ENCODE measurements at regions not wholly inside any gene's neighbourhood (a gene's known extent, or its start where the extent isn't known, plus 50 kb on each side); places are given as distances from the start of the nearest gene placed in this dataset.
"Not testable (repeated sequence)": the region's sequence is repeated elsewhere in the genome, so short reads cannot be mapped to it uniquely, and the experiment has no call there.

DNA sequence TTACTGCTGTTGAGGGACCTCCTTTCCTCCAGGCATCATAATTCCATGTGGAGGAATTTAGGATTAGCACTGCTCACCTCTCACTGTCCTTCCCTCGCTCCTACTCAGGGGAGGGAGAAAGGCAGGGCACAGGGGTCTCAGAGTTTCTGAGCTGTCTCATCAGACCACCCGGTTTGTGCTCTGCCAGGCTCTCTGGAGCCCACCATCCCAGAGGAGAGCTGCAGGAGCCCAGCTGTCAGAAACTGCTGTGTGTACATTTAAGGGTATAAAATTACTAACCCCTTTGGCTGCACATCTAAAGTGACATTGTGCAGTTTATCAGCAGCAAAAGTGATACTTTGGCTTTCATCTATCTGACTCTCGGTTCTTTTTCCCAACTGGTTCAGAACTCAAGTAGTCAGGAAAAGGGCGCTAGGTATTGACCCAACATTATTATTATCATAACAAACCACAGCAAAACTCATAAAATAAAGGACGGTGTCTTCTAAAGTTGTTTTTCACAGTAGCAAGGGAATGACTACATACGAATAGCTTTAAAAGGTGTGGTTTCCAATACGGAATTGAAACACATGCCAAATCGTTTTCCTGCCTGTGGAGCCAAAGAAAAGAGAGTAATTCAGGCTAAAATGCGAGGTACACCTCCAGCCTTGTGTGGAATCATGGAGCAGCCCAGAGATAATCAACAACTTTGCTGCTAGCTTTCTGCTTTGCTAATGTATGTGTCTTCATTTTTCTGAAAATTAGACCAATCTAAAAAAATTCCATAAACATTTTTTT is 348.1 kb downstream of the TMEM167A start:
- Histone ChIP-seq H3K4me3 (no peak overlapping the region), H3K27ac (no peak overlapping the region)

DNA sequence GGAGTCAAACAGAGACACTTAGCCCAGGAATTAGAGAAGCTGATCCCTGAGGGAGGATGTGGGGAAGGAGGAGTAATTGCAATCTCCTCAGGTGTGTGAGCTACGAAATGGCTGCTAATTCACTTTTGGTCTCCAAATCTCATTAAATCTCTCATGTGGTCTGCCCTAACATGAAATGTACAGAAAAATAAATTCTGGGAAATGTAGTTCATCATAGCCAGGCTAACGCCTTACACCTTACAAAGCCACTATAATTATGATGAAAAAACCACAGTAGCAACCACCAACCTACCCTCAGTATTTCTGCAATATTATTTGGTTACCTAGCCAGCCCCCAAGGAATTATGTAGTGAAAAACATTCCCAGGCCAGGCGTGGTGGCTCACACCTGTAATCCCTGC is 354.0 kb downstream of the TMEM167A start:
- Histone ChIP-seq H3K4me3 (no peak overlapping the region), H3K27ac (no peak overlapping the region)

GRCh38 chr5:82721087-82721410 is 356.1 kb downstream of the TMEM167A start:
- no peak overlapping the region for H3K27ac ChIP-seq
- no peak overlapping the region for H3K4me3 ChIP-seq

GRCh38 chr5:82720213-82721086 is 356.7 kb downstream of the TMEM167A start:
- H3K4me3 ChIP-seq = no peak overlapping the region
- no peak overlapping the region for H3K27ac ChIP-seq

DNA sequence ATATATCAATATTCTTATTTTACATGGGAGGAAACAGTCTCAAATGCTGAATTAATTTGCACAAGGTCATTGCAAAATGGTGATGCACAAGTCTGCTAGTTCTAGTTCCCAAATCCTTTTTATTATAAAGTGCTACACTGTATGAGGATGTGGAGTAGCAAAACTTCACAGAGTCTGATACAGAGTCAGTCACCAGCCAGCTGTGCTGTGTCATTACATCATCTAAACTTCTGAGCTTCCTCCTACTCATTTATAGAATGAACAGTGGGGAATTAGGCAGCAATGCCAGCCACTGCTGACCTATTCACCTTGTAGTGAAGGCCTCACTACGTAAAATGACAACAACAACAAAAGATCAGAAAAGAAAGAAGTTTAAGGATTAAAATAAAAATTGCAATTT is 357.8 kb downstream of the TMEM167A start:
- H3K27ac ChIP-seq = no peak overlapping the region
- no peak overlapping the region for H3K4me3 ChIP-seq

GRCh38 chr5:82717738-82718137 is 359.5 kb downstream of the TMEM167A start:
- H3K4me3 ChIP-seq = no peak overlapping the region
- H3K27ac ChIP-seq = no peak overlapping the region

GRCh38 chr5:82714732-82715131 is 362.5 kb downstream of the TMEM167A start:
- H3K4me3 ChIP-seq, H3K27ac ChIP-seq: not testable (repeated sequence)

GRCh38 chr5:82713811-82714210 is 363.4 kb downstream of the TMEM167A start:
- H3K4me3 ChIP-seq = no peak overlapping the region
- no peak overlapping the region for H3K27ac ChIP-seq

- no peak overlapping the region for H3K27ac ChIP-seq
- H3K4me3 ChIP-seq = no peak overlapping the region
Measured at GRCh38 chr5:82707741-82708140, 369.5 kb downstream of the TMEM167A start.

- Histone ChIP-seq H3K4me3 (no peak overlapping the region), H3K27ac (no peak overlapping the region)
Measured at GRCh38 chr5:82704381-82704780, 372.8 kb downstream of the TMEM167A start.

DNA sequence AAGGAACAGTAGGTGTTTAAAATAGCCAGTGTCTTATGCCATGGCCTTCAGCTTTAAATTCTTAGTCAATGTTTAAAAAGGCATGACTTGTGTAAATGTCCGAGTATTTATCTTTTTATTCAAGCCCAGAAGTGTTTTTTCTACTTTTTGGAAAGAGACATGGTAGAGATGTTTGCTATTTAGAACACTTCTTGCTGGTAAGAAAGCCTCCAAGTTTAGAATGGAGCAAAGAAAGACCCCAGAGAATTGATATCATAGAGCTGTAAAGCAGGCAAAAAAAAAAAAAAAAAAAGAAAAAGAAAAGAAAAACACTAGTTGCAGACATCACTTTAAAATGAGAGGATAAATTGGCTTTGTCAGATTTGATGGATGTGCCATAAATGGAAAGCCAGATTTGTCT is 375.1 kb downstream of the TMEM167A start:
- Histone ChIP-seq H3K4me3 (no peak overlapping the region), H3K27ac (no peak overlapping the region)

DNA sequence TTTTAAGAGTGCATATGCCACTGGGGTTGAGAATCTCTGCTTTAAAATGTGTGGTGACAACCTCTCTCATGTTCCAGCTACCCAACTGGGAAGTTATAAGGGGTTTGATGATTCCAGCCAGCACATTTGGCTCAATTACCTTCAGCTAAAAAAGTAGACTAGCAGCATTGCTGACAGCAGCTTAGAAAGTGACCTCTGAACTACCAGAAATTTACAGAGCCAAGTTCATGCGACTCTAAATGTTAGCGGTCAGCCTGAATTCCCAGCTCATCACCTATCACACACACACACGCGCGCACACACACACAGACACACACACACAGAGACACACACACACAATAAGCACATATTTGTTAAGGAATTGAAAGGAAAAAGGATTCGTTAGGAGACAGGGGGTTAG is 377.5 kb downstream of the TMEM167A start:
- Histone ChIP-seq H3K27ac (no peak overlapping the region), H3K4me3 (no peak overlapping the region)

DNA sequence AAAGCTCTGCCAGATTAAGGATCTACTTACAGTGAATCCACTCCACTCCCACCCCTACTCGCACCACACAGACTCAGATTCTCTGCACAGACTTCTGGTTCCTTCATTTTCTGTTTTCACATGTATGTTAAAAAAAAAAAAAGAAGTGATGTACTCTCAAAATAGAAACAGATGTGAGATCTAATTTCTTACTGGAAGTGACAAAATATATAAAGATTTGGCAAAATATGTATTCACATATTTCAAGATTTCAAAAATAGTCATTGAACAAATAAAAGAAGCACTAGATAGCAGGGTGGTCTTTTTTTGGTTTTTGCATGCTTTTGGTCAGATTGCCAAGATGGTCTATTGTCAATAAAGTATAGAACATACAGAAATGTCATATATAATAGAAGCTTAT is 379.2 kb downstream of the TMEM167A start:
- H3K27ac ChIP-seq = no peak overlapping the region
- no peak overlapping the region for H3K4me3 ChIP-seq

DNA sequence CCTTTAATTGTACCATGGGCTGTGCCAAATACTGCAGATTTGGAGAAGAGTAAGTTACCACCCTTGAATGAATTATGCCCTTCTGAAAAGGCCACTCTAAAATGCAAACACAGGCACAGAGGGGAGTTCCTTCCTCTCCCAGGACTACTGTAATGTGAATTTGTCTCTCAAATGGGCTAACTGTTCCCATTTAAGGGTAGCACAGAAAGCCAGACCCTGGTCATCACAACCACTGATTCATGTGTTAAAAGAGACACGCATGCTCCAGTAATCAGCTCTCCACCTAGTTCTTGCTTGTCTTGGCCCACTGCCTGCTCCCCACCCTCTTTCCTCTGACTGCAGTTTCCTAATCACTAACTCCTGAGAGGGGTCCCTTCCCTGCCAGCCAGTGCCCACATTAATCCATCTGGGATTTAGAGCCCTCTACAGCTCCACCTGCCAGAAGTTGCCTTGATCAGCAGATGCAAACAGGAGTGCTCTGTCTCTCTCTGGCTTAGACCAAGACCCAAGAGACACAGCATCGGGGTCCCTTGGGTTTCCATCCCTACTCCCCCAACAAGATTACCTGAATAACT is 382.4 kb downstream of the TMEM167A start:
- no peak overlapping the region for H3K27ac ChIP-seq
- H3K4me3 ChIP-seq = no peak overlapping the region

GRCh38 chr5:82692826-82693225 is 384.4 kb downstream of the TMEM167A start:
- H3K27ac ChIP-seq = no peak overlapping the region
- H3K4me3 ChIP-seq = no peak overlapping the region

DNA sequence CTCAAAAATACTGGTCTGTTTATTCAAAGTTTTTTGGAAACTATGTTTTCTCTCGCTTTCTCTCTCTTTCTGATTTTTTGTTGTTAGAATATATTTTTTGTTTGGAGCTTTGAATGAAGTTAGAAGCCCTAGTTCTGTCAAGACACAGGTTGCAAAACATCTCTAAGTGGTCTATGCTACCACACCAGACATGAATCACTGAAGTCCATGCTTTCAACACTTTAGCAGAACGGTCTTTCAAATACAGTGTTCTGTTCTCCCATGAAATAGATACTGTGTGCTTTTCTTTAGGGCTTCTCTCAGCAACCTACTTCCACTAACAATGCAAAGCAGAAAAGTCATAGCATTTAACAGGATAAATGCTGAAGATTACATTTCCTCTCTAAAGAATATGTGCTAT is 392.5 kb downstream of the TMEM167A start:
- H3K4me3 ChIP-seq = no peak overlapping the region
- H3K27ac ChIP-seq = no peak overlapping the region

GRCh38 chr5:82684165-82684564 is 393.0 kb downstream of the TMEM167A start:
- H3K27ac ChIP-seq = no peak overlapping the region
- H3K4me3 ChIP-seq = no peak overlapping the region

- H3K27ac ChIP-seq = no peak overlapping the region
Measured at GRCh38 chr5:82679660-82680059, 397.5 kb downstream of the TMEM167A start.

GRCh38 chr5:82676661-82677060 is 398.5 kb upstream of the RPS23 start:
- Histone ChIP-seq H3K4me3 (no peak overlapping the region), H3K27ac (no peak overlapping the region)

More at GRCh38 chr5:82679660-82680059, 397.5 kb downstream of the TMEM167A start:
- H3K4me3 ChIP-seq = no peak overlapping the region

GRCh38 chr5:82674671-82675070 is 396.5 kb upstream of the RPS23 start:
- Histone ChIP-seq H3K27ac (no peak overlapping the region), H3K4me3 (no peak overlapping the region)

Measured in skin epidermis (tissue), 12 donors.